ENCODE measurements at regions not wholly inside any gene's neighbourhood (a gene's known extent, or its start where the extent isn't known, plus 50 kb on each side); places are given as distances from the start of the nearest gene placed in this dataset.

- TF ChIP-seq CTCF (IDR thresholded peaks at IDR 0.05) (no peak), EP300 (IDR thresholded peaks at IDR 0.05) (no peak), POLR2A (IDR thresholded peaks at IDR 0.05) (no peak)
Observed at GRCh38 chr3:76754247-76754646, 285.7 kb upstream of the ROBO2 start.

Data from ovary (tissue), 3 donors.